HepG2 (cell line): ENCODE measurements at regions not wholly inside any gene's neighbourhood (a gene's known extent, or its start where the extent isn't known, plus 50 kb on each side); places are given as distances from the start of the nearest gene placed in this dataset.

Experiments used
- ISL2 ChIP-seq: sonication (generic); formaldehyde crosslinking; IDR thresholded peaks from 2 replicates; pipeline ENCODE4 v1.5.0; 2020; ENCODE audit warnings: missing genetic modification reagents
- MAZ ChIP-seq, 2 experiments: sonication (generic) in 1 of 2; formaldehyde crosslinking in 1 of 2; IDR thresholded peaks; 2 replicates each; pipeline versions ENCODE4 v1.5.0 to v1.6.1; 2012 to 2020; ENCODE audit warnings: low read depth in 2 of 2, mild to moderate bottlenecking in 2 of 2, borderline replicate concordance in 1 of 2, improper control_type of control experiment in 1 of 2, low read length in 1 of 2, missing genetic modification reagents in 1 of 2, moderate library complexity in 1 of 2
- PREB ChIP-seq: sonication (generic); formaldehyde crosslinking; IDR thresholded peaks from 2 replicates; pipeline ENCODE4 v1.4.0; 2020; ENCODE audit warnings: missing genetic modification reagents
- REST ChIP-seq, 2 experiments: IDR thresholded peaks; 2 replicates each; pipeline ENCODE4 v1.6.1; 2011 to 2012; ENCODE audit warnings: low read length in 2 of 2, borderline replicate concordance in 1 of 2, low read depth in 1 of 2, mild to moderate bottlenecking in 1 of 2, moderate library complexity in 1 of 2
- SETDB1 ChIP-seq: sonication (generic); formaldehyde crosslinking; IDR thresholded peaks from 2 replicates; pipeline ENCODE4 v1.5.1; 2020; ENCODE audit warnings: missing genetic modification reagents, mild to moderate bottlenecking, borderline replicate concordance
- SP1 ChIP-seq, 2 experiments: fragments of 450-650 bp in 1 of 2; sonication (generic) in 1 of 2; formaldehyde crosslinking in 1 of 2; IDR thresholded peaks; 2 replicates each; pipeline versions ENCODE4 v1.4.0 to v1.6.1; 2016 to 2020; ENCODE audit warnings: missing genetic modification reagents in 1 of 2
- SP4 ChIP-seq: sonication (generic); formaldehyde crosslinking; IDR thresholded peaks from 2 replicates; pipeline ENCODE4 v1.8.1; 2023; ENCODE audit warnings: mild to moderate bottlenecking, missing genetic modification reagents
- THAP8 ChIP-seq: sonication (generic); formaldehyde crosslinking; IDR thresholded peaks from 2 replicates; pipeline ENCODE4 v1.5.1; 2020; ENCODE audit warnings: missing genetic modification reagents, mild to moderate bottlenecking, borderline replicate concordance
- ZNF276 ChIP-seq: sonication (generic); formaldehyde crosslinking; IDR thresholded peaks from 2 replicates; pipeline ENCODE4 v1.4.0; 2020; ENCODE audit warnings: mild to moderate bottlenecking, low read depth, missing genetic modification reagents
- ZNF431 ChIP-seq: sonication (generic); formaldehyde crosslinking; IDR thresholded peaks from 2 replicates; pipeline ENCODE4 v1.9.0; 2022; ENCODE audit warnings: missing genetic modification reagents, low read depth, mild to moderate bottlenecking, borderline replicate concordance
- ZNF646 ChIP-seq: sonication (generic); formaldehyde crosslinking; IDR thresholded peaks from 2 replicates; pipeline ENCODE4 v1.9.0; 2021; ENCODE audit warnings: mild to moderate bottlenecking, missing genetic modification reagents
- ZSCAN20 ChIP-seq: sonication (generic); formaldehyde crosslinking; IDR thresholded peaks from 2 replicates; pipeline ENCODE4 v1.4.0; 2020; ENCODE audit warnings: missing genetic modification reagents, mild to moderate bottlenecking, borderline replicate concordance

- TF ChIP-seq REST (IDR thresholded peaks at IDR 0.05; ENCODE audit: borderline replicate concordance in 1 of 2, low read depth in 1 of 2, low read length in 2 of 2) (no peak), THAP8 (CRISPR knock-in tag) (no peak), SP4 (no peak), ZNF646 (no peak), MAZ (IDR thresholded peaks at IDR 0.05; ENCODE audit: borderline replicate concordance, low read depth, low read length) (no peak), MAZ (CRISPR knock-in tag; IDR thresholded peaks at IDR 0.05; ENCODE audit: low read depth) (no peak; the same call in 1 of the 2 replicates), PREB (CRISPR knock-in tag) (no peak), ZNF431 (CRISPR knock-in tag) (peak; percentile 74; the same call in 1 of the 2 replicates), ZSCAN20 (CRISPR knock-in tag) (no peak), SETDB1 (CRISPR knock-in tag) (no peak), ZNF276 (no peak), SP1 (IDR thresholded peaks at IDR 0.05) (no peak), SP1 (CRISPR knock-in tag; IDR thresholded peaks at IDR 0.05) (no peak), ISL2 (CRISPR knock-in tag) (peak; percentile 91)
Measured at GRCh38 chr12:115088995-115089841, 405.2 kb upstream of the TBX3 start (continued).
